GM23338 (cell line): ENCODE measurements at regions not wholly inside any gene's neighbourhood (a gene's known extent, or its start where the extent isn't known, plus 50 kb on each side); places are given as distances from the start of the nearest gene placed in this dataset.

Source experiments
- ATAC-seq: fragments of 200-7000 bp; cut with Tn5 transposase; 3 replicates; pipeline ENCODE4 v1.9.1; 2020
- DNase-seq: peaks from one replicate; pipeline ENCODE4 v3.0.0-alpha.2; 2015; ENCODE audit warnings: low spot score
- H2AFZ ChIP-seq: fragments of 200-600 bp; sonication (generic); 2 replicates; pipeline ENCODE4 v1.8.0; 2016; ENCODE audit warnings: antibody characterized with exemption, mild to moderate bottlenecking, moderate library complexity
- H3F3A ChIP-seq: fragments of 200-600 bp; sonication (generic); replicated peaks from 2 replicates; pipeline ENCODE4 v1.8.0; 2017; ENCODE audit warnings: antibody characterized with exemption, mixed run types, low read depth
- H3K27ac ChIP-seq: fragments of 200-600 bp; sonication (generic); 2 replicates; pipeline ENCODE4 v1.6.1; 2016; ENCODE audit warnings: low read depth
- H3K27me3 ChIP-seq: fragments of 200-600 bp; sonication (generic); 2 replicates; pipeline ENCODE4 v1.8.0; 2016; ENCODE audit warnings: mild to moderate bottlenecking, mixed run types, moderate library complexity; ENCODE audit not compliant: insufficient read depth
- H3K36me3 ChIP-seq: fragments of 200-600 bp; sonication (generic); 2 replicates; pipeline ENCODE4 v1.8.0; 2016; ENCODE audit warnings: mild to moderate bottlenecking; ENCODE audit not compliant: insufficient read depth
- H3K4me1 ChIP-seq: fragments of 200-600 bp; sonication (generic); 2 replicates; pipeline ENCODE4 v1.8.0; 2016; ENCODE audit warnings: mild to moderate bottlenecking, moderate library complexity; ENCODE audit not compliant: insufficient read depth
- H3K4me2 ChIP-seq: fragments of 200-600 bp; sonication (generic); 2 replicates; pipeline ENCODE4 v1.7.1; 2017; ENCODE audit warnings: mixed run types
- H3K4me3 ChIP-seq: fragments of 200-600 bp; sonication (generic); 2 replicates; pipeline ENCODE4 v1.6.1; 2016; ENCODE audit warnings: mixed run types
- H3K79me2 ChIP-seq: fragments of 200-600 bp; sonication (generic); replicated peaks from 2 replicates; pipeline ENCODE4 v1.8.0; 2017; ENCODE audit warnings: mild to moderate bottlenecking; ENCODE audit not compliant: insufficient read depth
- H3K9me2 ChIP-seq: fragments of 200-600 bp; sonication (generic); 2 replicates; pipeline ENCODE4 v1.8.0; 2017; ENCODE audit not compliant: insufficient read depth
- H4K20me1 ChIP-seq: fragments of 200-600 bp; sonication (generic); replicated peaks from 2 replicates; pipeline ENCODE4 v1.8.0; 2017; ENCODE audit warnings: mild to moderate bottlenecking; ENCODE audit not compliant: insufficient read depth
- H3K27ac Mint-ChIP-seq: 2 replicates; pipeline ENCODE4 v1.8.0; 2020; ENCODE audit warnings: inconsistent platforms, mild to moderate bottlenecking, moderate library complexity, mixed read lengths
- H3K27me3 Mint-ChIP-seq: 3 replicates; pipeline ENCODE4 v1.8.0; 2022; ENCODE audit warnings: low read depth, mild to moderate bottlenecking, moderate library complexity, mixed read lengths, inconsistent platforms; ENCODE audit not compliant: insufficient read depth, poor library complexity
- H3K36me3 Mint-ChIP-seq: 3 replicates; pipeline ENCODE4 v1.8.0; 2021; ENCODE audit warnings: low read depth, mild to moderate bottlenecking, inconsistent platforms, moderate library complexity, mixed read lengths
- H3K4me1 Mint-ChIP-seq: 3 replicates; pipeline ENCODE4 v1.8.0; 2020; ENCODE audit warnings: mild to moderate bottlenecking, inconsistent platforms, mixed read lengths
- H3K4me3 Mint-ChIP-seq: 3 replicates; pipeline ENCODE4 v1.8.0; 2021; ENCODE audit warnings: moderate library complexity, mild to moderate bottlenecking, inconsistent platforms, mixed read lengths
- H3K9me3 Mint-ChIP-seq: 3 replicates; pipeline ENCODE4 v1.8.0; 2020; ENCODE audit warnings: moderate library complexity, mild to moderate bottlenecking, inconsistent platforms, mixed read lengths
- CREB1 ChIP-seq: fragments of 250-450 bp; sonication (Bioruptor Pico); IDR thresholded peaks from 2 replicates; pipeline ENCODE4 v1.5.0; 2020; ENCODE audit warnings: low read depth, mild to moderate bottlenecking, moderate library complexity
- CTCF ChIP-seq, 2 experiments: fragments of 200-600 bp in 1 of 2; sonication (generic) in 1 of 2; conservative IDR thresholded peaks; 2 replicates each; pipeline versions ENCODE4 v1.5.1 to v1.6.1; 2016 to 2017; ENCODE audit warnings: antibody characterized with exemption in 2 of 2, low read depth in 2 of 2, mild to moderate bottlenecking in 2 of 2, moderate library complexity in 1 of 2
- ETS1 ChIP-seq: IDR thresholded peaks from 2 replicates; pipeline ENCODE4 v1.6.1; 2016; ENCODE audit warnings: antibody characterized with exemption
- EZH2 ChIP-seq: fragments of 200-600 bp; sonication (generic); IDR thresholded peaks from one replicate; pipeline ENCODE4 v1.8.0; 2017; ENCODE audit warnings: antibody characterized with exemption, mild to moderate bottlenecking, low read depth; ENCODE audit not compliant: unreplicated experiment
- EZH2phosphoT487 ChIP-seq: fragments of 200-600 bp; sonication (generic); IDR thresholded peaks from one replicate; pipeline ENCODE4 v1.8.1; 2018; ENCODE audit warnings: antibody characterized with exemption; ENCODE audit not compliant: unreplicated experiment
- JUNB ChIP-seq: IDR thresholded peaks from one replicate; pipeline ENCODE4 v1.6.1; 2016; ENCODE audit warnings: antibody characterized with exemption; ENCODE audit not compliant: unreplicated experiment
- POLR2AphosphoS5 ChIP-seq: IDR thresholded peaks from 2 replicates; pipeline ENCODE4 v1.6.1; 2016; ENCODE audit warnings: antibody characterized with exemption, low read depth
- REST ChIP-seq: IDR thresholded peaks from one replicate; pipeline ENCODE4 v1.6.1; 2018; ENCODE audit warnings: antibody characterized with exemption; ENCODE audit not compliant: unreplicated experiment
- STAT1 ChIP-seq: IDR thresholded peaks from one replicate; pipeline ENCODE4 v1.6.1; 2016; ENCODE audit warnings: antibody characterized with exemption; ENCODE audit not compliant: unreplicated experiment
- ZNF114 ChIP-seq: fragments of 250-450 bp; sonication (Bioruptor Pico); IDR thresholded peaks from 2 replicates; pipeline ENCODE4 v1.5.0; 2020; ENCODE audit warnings: mild to moderate bottlenecking, moderate library complexity
- ZNF331 ChIP-seq: fragments of 250-450 bp; sonication (Bioruptor Pico); IDR thresholded peaks from 2 replicates; pipeline ENCODE4 v1.5.0; 2020; ENCODE audit warnings: low read depth, mild to moderate bottlenecking, moderate library complexity
- TF ChIP-seq, protein P1 (sequence below): fragments of 250-450 bp; sonication (Bioruptor Pico); IDR thresholded peaks from 2 replicates; pipeline ENCODE4 v1.5.0; 2020; ENCODE audit warnings: mild to moderate bottlenecking, moderate library complexity

DNA sequence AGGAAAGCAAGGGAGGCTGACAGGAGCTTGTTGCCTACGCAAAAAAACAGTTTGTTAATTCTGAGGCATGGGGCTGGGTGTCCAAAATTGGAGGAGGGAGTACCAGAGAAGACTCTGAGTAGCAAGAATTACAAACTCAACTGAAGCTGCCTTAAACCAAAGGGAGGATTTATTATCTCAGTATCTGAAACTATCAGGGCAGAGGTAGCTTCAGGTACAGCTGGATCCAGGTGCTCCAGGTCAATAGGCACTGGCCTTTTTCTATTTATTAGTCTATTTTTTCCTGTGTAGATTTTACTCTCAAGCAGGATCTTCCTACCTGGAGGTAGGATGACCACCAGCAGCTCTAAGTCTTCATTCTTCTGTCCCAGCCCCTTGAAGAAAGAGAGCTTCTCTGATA, 135.3 kb upstream of the NCOR2 start:
- H3K27me3 Mint-ChIP-seq, result peaks cover 7% of the 10 kb centered on the region
- H3K36me3 Mint-ChIP-seq, result no peaks in the 10 kb centered on the region
- DNase-seq (no peak), ATAC-seq (no peak)
- Histone ChIP-seq H3K4me1 (no peaks in the 10 kb centered on the region), H3K9me2 (no peaks in the 10 kb centered on the region), H3K36me3 (no peaks in the 10 kb centered on the region), H3K79me2 (no peaks in the 10 kb centered on the region), H3K27ac (no peak overlapping the region), H2AFZ (no peak overlapping the region), H3K4me2 (no peak overlapping the region), H3K4me3 (no peak overlapping the region), H4K20me1 (no peaks in the 10 kb centered on the region), H3K27me3 (no peaks in the 10 kb centered on the region), H3F3A (no peaks in the 10 kb centered on the region)
- no peak overlapping the region for H3K4me3 Mint-ChIP-seq
- H3K27ac Mint-ChIP-seq, result no peak overlapping the region
- TF ChIP-seq ZNF114, result no peak
- no peak for TF ChIP-seq EZH2
- TF ChIP-seq EZH2phosphoT487, result no peak
- TF ChIP-seq ETS1, result no peak
- TF ChIP-seq JUNB, result no peak
- no peak for TF ChIP-seq ZNF331
- no peak for TF ChIP-seq STAT1
- no peak for TF ChIP-seq CREB1 (CRISPR knock-in tag)
- TF ChIP-seq POLR2AphosphoS5, result no peak
- no peak for TF ChIP-seq REST
- TF ChIP-seq CTCF (conservative IDR thresholded peaks at IDR 0.05; ENCODE audit: low read depth in 2 of 2), result no peak
- TF ChIP-seq, protein P1, sequence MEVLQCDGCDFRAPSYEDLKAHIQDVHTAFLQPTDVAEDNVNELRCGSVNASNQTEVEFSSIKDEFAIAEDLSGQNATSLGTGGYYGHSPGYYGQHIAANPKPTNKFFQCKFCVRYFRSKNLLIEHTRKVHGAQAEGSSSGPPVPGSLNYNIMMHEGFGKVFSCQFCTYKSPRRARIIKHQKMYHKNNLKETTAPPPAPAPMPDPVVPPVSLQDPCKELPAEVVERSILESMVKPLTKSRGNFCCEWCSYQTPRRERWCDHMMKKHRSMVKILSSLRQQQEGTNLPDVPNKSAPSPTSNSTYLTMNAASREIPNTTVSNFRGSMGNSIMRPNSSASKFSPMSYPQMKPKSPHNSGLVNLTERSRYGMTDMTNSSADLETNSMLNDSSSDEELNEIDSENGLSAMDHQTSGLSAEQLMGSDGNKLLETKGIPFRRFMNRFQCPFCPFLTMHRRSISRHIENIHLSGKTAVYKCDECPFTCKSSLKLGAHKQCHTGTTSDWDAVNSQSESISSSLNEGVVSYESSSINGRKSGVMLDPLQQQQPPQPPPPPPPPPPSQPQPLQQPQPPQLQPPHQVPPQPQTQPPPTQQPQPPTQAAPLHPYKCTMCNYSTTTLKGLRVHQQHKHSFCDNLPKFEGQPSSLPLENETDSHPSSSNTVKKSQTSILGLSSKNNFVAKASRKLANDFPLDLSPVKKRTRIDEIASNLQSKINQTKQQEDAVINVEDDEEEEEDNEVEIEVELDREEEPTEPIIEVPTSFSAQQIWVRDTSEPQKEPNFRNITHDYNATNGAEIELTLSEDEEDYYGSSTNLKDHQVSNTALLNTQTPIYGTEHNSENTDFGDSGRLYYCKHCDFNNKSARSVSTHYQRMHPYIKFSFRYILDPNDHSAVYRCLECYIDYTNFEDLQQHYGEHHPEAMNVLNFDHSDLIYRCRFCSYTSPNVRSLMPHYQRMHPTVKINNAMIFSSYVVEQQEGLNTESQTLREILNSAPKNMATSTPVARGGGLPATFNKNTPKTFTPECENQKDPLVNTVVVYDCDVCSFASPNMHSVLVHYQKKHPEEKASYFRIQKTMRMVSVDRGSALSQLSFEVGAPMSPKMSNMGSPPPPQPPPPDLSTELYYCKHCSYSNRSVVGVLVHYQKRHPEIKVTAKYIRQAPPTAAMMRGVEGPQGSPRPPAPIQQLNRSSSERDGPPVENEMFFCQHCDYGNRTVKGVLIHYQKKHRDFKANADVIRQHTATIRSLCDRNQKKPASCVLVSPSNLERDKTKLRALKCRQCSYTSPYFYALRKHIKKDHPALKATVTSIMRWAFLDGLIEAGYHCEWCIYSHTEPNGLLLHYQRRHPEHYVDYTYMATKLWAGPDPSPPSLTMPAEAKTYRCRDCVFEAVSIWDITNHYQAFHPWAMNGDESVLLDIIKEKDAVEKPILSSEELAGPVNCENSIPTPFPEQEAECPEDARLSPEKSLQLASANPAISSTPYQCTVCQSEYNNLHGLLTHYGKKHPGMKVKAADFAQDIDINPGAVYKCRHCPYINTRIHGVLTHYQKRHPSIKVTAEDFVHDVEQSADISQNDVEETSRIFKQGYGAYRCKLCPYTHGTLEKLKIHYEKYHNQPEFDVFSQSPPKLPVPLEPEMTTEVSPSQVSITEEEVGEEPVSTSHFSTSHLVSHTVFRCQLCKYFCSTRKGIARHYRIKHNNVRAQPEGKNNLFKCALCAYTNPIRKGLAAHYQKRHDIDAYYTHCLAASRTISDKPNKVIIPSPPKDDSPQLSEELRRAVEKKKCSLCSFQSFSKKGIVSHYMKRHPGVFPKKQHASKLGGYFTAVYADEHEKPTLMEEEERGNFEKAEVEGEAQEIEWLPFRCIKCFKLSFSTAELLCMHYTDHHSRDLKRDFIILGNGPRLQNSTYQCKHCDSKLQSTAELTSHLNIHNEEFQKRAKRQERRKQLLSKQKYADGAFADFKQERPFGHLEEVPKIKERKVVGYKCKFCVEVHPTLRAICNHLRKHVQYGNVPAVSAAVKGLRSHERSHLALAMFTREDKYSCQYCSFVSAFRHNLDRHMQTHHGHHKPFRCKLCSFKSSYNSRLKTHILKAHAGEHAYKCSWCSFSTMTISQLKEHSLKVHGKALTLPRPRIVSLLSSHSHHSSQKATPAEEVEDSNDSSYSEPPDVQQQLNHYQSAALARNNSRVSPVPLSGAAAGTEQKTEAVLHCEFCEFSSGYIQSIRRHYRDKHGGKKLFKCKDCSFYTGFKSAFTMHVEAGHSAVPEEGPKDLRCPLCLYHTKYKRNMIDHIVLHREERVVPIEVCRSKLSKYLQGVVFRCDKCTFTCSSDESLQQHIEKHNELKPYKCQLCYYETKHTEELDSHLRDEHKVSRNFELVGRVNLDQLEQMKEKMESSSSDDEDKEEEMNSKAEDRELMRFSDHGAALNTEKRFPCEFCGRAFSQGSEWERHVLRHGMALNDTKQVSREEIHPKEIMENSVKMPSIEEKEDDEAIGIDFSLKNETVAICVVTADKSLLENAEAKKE (CRISPR knock-in tag), result no peak
- peaks cover 8% of the 10 kb centered on the region for H3K9me3 Mint-ChIP-seq
- peaks cover 5% of the 10 kb centered on the region; the same call in 2 of the 3 replicates for H3K4me1 Mint-ChIP-seq
